HG03571 (cell line): ENCODE measurements at regions not wholly inside any gene's neighbourhood (a gene's known extent, or its start where the extent isn't known, plus 50 kb on each side); places are given as distances from the start of the nearest gene placed in this dataset.
"Not testable (repeated sequence)": the region's sequence is repeated elsewhere in the genome, so short reads cannot be mapped to it uniquely, and the experiment has no call there.

Source experiments
- ATAC-seq: cut with Tn5 transposase; IDR thresholded peaks from one replicate; pipeline ENCODE4 v1.9.1; 2021; ENCODE audit not compliant: unreplicated experiment

DNA sequence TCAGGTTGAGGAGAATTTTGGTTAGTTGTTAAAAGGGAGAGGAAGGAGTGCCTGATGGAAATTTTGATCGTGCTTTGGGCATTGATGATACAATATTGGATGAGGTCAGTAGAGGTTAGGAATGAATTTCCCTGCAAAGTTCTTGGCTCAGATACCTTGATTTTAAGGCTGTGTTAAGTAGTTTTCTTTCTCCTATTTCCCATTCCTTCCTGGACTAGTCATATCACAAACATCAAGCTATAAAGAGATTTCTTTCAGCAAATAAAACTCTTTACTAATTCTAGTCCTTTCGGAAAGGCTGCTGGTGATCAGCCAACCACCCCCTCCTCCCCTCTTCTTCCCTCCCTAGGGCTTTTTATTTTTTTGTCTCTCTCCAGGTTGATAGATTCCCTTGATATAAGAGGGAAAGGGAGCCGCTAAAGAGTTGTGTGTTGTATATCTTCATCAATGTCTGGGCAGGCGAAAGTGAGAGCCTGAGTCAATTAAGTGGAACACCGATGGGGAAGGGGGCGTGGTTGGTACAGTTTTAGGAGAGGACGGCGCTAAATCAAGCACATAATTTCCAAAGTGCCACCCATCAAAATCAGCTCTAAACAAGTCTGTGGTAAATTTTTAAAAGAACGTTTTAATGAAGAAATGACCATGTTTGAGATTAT, 100.1 kb upstream of the PLXNA2 start:
- ATAC-seq, result no peak

DNA sequence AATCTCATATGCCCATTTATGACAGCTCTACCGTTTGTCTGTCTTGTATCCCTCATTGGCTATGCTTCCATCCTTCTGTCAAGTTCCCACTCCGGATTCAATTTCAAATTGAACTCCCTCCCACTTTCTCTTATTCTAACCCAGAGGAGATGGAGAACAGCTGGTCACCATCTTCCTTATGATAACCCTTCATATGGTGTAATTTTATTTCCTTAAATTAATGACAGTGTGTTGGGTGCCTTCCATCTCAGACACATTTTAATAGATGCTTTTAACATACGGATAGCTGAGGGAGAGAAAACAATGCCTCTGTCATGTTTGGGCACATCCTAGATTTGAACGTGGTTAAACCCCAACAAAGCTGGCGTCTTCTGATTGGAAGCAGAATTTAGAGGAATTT, 103.0 kb upstream of the PLXNA2 start:
- no peak for ATAC-seq

- no peak for ATAC-seq
Measured at GRCh38 chr1:208349694-208350330, 105.6 kb upstream of the PLXNA2 start.

- ATAC-seq, result no peak
Measured at GRCh38 chr1:208350815-208351214, 106.6 kb upstream of the PLXNA2 start.

GRCh38 chr1:208351838-208352237, 107.7 kb upstream of the PLXNA2 start:
- ATAC-seq, result no peak

- not testable (repeated sequence) for ATAC-seq
Measured at GRCh38 chr1:208353797-208354196, 109.6 kb upstream of the PLXNA2 start.

DNA sequence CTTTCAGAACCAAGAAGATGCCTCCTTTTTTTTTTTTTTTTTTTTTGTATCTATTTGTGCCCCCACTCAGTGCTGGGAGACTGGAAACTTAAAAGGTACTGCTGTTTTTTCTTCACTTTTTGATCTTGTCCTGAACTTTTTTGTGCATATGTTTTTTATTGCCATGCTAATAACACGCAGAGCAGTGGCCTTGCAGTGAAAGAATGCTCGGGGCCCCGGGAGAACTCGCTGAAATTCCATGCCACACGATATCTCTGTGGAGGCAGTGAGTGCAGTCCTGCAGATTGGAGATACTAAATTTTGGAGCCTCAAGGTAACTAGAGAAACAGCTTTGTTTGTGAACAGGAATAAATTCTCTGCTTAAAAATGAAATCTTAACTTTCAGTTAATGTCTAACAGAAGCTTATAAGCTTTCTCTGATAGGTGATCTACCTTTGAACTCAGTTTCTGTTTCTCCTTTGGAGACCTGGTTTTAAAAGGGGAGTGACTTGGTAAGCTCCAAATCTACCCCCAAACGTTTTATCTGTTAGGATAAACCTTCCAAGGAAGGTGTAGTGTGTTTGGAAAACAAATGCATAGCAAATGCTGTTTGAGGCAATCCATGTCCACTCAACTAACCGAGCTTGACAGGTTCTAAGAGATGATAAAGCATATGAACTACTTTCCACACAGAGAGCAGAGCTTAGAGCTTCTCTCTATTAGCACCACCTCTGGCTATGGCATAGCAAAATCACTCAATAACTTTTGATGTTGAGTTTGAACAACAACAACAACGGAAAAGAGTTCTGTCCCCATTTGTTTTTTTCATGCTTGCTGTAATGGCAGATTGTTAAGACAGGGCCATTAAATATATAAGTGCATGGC, 113.7 kb upstream of the PLXNA2 start:
- ATAC-seq, result no peak

DNA sequence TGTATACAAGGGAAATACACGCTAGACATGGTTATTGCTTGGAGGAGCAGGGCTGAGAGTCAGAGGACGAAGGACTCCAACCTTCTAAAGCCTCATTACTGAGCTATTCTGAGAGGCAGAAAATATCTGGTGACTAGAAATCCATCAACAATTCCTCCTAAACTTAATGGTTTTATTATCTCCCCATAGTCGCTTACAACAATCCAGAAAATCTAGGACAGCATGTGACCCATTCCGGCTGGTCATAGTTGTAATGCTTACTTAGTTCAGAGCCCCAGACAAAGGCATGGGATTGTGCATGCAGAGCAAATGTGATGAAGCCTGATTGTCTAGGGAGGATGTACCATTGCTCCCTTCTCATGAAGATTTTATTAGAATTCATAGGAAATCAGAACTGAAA, 114.5 kb upstream of the PLXNA2 start:
- no peak for ATAC-seq

DNA sequence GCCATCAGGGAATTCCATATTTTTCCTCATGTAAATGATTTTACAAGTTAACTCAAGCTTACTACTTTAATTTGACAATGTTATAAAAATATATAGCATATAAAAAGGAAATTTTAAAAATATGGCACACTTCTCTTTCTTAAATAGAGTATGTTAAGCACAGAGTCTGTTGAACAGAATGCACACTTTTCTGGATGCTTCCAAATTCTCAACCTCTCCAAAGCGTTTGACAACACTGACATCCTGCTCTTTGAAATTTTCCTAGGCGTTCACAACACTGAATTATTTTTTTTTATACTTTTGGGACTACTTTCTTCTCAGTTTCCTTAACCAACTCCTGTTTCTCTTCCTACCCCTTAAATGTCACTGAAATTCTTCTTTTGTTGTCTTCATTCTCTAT, 117.8 kb upstream of the PLXNA2 start:
- no peak for ATAC-seq

DNA sequence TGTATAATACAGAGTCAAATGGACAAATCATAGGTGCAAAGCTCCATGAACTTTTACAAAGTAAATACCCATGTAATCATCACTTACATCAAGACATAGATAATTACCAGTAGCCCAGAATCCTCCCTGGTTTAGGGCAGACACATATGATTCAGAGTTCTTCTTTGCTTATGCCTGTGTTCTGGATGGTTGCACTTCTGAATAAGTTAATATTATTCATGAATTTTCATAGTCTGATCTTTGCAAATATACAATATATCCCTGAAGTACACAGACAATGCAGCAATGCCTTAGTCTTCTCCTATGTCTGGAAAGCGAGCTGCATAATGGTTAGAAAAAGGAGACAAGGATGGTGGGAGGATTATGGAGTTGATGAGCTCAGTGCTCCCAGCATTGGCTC, 122.4 kb upstream of the PLXNA2 start:
- ATAC-seq, result no peak

GRCh38 chr1:208369045-208369444, 124.9 kb upstream of the PLXNA2 start:
- ATAC-seq, result no peak

- no peak for ATAC-seq
Measured at GRCh38 chr1:208369658-208370057, 125.5 kb upstream of the PLXNA2 start.

- ATAC-seq, result no peak
Measured at GRCh38 chr1:208374391-208374941, 130.3 kb upstream of the PLXNA2 start.

- ATAC-seq, result no peak
Measured at GRCh38 chr1:208381481-208381880, 137.3 kb upstream of the PLXNA2 start.

DNA sequence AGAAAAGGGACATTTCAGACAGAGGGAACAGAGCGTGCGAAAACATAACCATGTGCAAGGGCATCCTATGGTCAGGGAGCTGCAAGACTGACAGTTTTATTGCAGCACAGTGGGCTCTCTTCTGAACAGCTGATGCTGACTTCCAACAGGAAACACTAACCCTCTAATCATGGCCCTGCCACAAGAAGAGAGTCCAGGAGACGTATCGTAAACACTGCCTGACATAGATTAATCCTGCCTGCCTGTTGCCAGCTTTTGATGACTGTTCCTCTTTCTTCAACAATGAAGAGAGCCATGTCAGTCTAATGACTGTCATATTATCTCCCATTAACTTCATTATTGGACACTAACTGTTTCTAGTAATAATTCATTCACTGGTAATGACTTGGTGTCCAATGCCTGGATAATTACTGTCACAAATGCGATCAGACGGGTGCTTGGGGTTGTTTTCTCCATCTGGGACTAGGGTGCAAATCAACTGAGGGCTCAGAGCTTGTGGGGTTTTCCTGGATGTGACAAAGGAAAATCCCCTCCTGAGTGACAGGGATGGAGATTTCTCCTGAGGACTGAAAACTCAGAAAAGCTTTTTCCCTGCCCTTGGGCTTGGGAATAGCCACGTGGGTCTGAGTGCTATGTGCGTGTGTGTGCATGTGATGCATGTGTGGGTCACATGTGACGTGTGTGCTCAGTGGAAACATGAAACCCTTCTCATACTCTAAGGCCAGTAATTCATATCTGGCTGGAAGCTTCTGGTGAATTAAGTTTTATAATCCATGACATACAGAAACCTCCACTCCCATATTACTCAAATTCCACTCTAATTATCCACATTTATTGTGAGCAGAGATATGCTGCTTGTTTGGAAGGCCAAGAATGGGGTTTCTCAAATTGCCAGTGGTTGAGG, 144.0 kb upstream of the PLXNA2 start:
- no peak for ATAC-seq

GRCh38 chr1:208393416-208393815, 149.2 kb upstream of the PLXNA2 start:
- ATAC-seq, result no peak

DNA sequence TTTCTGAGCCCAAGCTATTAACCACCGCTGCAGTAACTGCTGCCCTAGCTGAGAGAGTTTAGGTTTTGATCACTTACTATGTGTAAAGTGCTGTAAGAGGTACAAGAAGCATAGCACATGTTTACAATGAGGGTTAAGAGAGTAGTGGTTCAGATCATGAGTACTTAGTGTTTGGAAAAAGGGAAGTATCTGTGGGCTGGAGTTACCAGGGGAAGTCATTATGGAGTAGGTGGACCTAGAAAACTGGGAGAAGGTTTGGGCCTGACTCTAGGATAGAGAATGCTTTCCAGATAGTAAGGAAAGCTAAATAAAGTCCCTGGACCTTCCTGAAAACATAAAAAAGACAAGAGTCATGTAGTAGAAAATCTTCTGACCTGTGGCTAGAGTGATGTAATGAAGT, 149.6 kb upstream of the PLXNA2 start:
- no peak for ATAC-seq

DNA sequence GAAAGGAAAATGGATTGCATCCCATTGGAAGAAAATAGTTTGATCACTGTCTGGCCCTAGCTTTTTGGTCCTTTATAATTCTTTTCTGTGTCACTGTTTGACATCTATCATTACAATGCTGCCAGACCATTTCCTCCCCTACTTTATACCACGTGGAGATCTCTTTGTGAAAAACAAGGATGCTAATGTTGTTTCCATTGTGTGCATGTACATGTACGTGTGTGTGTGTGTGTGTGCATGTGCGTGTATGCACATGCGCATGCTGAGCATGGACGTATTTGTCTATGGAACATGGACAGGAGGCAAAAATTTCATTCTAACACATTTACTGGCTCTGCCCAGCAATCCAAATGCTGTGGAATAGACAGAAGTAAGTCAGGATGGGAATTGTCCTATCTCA, 153.1 kb upstream of the PLXNA2 start:
- ATAC-seq, result no peak

- no peak for ATAC-seq
Measured at GRCh38 chr1:208405014-208405413, 160.8 kb upstream of the PLXNA2 start.

- ATAC-seq, result no peak
Measured at GRCh38 chr1:208409176-208409575, 165.0 kb upstream of the PLXNA2 start.

DNA sequence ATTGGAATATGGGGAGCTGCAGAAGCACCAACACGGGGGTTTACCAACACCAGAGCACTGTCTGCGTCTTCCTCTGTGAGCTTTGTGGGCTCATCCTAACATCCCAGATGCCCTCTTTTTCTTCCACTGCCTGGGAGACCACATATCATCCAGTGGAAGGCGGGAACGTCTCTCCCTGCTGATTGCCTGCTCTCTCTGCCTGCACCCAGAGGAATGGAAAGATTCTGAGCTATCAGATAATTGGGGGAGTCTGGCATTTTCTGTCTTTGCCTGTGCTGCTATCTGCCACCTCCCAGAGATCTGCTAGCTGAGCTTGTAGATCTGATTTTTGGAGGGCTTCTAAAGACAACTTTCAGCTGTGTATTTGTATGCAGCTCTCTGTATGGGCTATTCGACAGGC, 166.2 kb upstream of the PLXNA2 start:
- ATAC-seq, result no peak
